SK-N-DZ (cell line): ENCODE measurements at regions not wholly inside any gene's neighbourhood (a gene's known extent, or its start where the extent isn't known, plus 50 kb on each side); places are given as distances from the start of the nearest gene placed in this dataset.
"Not testable (repeated sequence)": the region's sequence is repeated elsewhere in the genome, so short reads cannot be mapped to it uniquely, and the experiment has no call there.

Experiments
- DNase-seq: peaks from one replicate; pipeline ENCODE4 v3.0.0-alpha.2; 2015; ENCODE audit warnings: low spot score
- small RNA-seq, 2 experiments: library from RNA; depleted of rRNA; stranded (forward); fragments of <200 nt; gene quantifications; one replicate each; pipeline ENCODE3, GENCODE V24; 2014

GRCh38 chr18:70394672-70395071 lies 105.8 kb downstream of the SOCS6 start:
- no peak for DNase-seq

GRCh38 chr18:70390371-70391090 lies 101.7 kb downstream of the SOCS6 start:
- DNase-seq, result no peak

GRCh38 chr18:70389036-70389435 lies 100.2 kb downstream of the SOCS6 start:
- DNase-seq, result not testable (repeated sequence)

- DNase-seq, result no peak
Measured at GRCh38 chr18:70387027-70387426, 98.2 kb downstream of the SOCS6 start.

- DNase-seq, result no peak
Measured at GRCh38 chr18:70386582-70386981, 97.7 kb downstream of the SOCS6 start.

GRCh38 chr18:70385474-70385873 lies 96.6 kb downstream of the SOCS6 start:
- DNase-seq, result peak; percentile 42

- no peak for DNase-seq
Measured at GRCh38 chr18:70384181-70384790, 95.4 kb downstream of the SOCS6 start.

GRCh38 chr18:70382992-70383717 lies 94.3 kb downstream of the SOCS6 start:
- DNase-seq, result no peak

GRCh38 chr18:70382017-70382416 lies 93.2 kb downstream of the SOCS6 start:
- no peak for DNase-seq

- DNase-seq, result no peak
Measured at GRCh38 chr18:70380915-70381896, 92.4 kb downstream of the SOCS6 start.

Small RNAs in the stretch of these regions (small RNA-seq; reads per million reads assigned to genes)
- gene RN7SL795P, result 0.08 to 0.40 reads per million in 2 experiments
